ENCODE measurements at regions not wholly inside any gene's neighbourhood (a gene's known extent, or its start where the extent isn't known, plus 50 kb on each side); places are given as distances from the start of the nearest gene placed in this dataset.

DNA sequence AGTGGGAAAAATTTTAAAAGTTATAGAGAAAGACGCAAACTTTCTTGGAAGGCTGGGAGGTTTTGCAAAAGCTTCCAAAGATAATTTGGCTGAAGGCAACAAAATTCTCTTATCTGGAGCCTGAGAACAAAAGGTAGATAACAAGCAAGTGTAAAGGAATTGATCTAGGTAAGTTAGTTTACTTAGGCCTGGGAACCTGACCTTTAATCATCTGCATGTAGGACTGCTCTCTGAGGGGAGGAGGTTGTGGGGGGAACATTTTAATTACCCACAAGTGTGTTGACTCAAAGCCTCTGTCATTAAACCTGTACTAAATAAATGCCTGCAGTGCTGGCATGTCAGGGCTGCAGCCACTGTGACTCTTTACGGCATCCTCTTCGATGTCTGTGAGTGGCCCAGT lies 532.3 kb upstream of the SLITRK5 start:
- WGBS, 2 experiments (ENCODE audit: insufficient coverage in 1 of 2, insufficient read length in 1 of 2) = 92 to 100% methylated on average over 3 of the region's 3 CpGs
- peaks cover 70% of the 10 kb centered on the region for H3K9me3 ChIP-seq (ENCODE audit: control insufficient read depth, low read length)
- no peak overlapping the region for H3K27ac Mint-ChIP-seq

GRCh38 chr13:87147076-87147475 lies 524.1 kb upstream of the SLITRK5 start:
- Histone ChIP-seq H3K4me3 (ENCODE audit: low read length) (no peak overlapping the region), H3K36me3 (ENCODE audit: control insufficient read depth, insufficient read depth, low read length) (no peaks in the 10 kb centered on the region), H3K27ac (ENCODE audit: low read depth, low read length) (no peak overlapping the region), H3K9ac (ENCODE audit: extremely low read depth, low read length, poor library complexity, severe bottlenecking) (no peak overlapping the region), H3K27me3 (ENCODE audit: control insufficient read depth, insufficient read depth, low read length, poor library complexity, severe bottlenecking) (no peaks in the 10 kb centered on the region), H3K4me1 (ENCODE audit: control insufficient read depth, insufficient read depth, low read length) (no peaks in the 10 kb centered on the region), H3K9me3 (ENCODE audit: control insufficient read depth, low read length) (peaks cover 28% of the 10 kb centered on the region)
- no peak for DNase-seq
- Mint-ChIP-seq H3K36me3 (ENCODE audit: low read depth) (peaks cover 4% of the 10 kb centered on the region), H3K4me1 (no peaks in the 10 kb centered on the region), H3K4me3 (no peak overlapping the region), H3K27ac (no peak overlapping the region), H3K9me3 (peaks cover 21% of the 10 kb centered on the region), H3K27me3 (ENCODE audit: insufficient read depth) (no peaks in the 10 kb centered on the region)
- TF ChIP-seq, protein P1, sequence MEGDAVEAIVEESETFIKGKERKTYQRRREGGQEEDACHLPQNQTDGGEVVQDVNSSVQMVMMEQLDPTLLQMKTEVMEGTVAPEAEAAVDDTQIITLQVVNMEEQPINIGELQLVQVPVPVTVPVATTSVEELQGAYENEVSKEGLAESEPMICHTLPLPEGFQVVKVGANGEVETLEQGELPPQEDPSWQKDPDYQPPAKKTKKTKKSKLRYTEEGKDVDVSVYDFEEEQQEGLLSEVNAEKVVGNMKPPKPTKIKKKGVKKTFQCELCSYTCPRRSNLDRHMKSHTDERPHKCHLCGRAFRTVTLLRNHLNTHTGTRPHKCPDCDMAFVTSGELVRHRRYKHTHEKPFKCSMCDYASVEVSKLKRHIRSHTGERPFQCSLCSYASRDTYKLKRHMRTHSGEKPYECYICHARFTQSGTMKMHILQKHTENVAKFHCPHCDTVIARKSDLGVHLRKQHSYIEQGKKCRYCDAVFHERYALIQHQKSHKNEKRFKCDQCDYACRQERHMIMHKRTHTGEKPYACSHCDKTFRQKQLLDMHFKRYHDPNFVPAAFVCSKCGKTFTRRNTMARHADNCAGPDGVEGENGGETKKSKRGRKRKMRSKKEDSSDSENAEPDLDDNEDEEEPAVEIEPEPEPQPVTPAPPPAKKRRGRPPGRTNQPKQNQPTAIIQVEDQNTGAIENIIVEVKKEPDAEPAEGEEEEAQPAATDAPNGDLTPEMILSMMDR (conservative IDR thresholded peaks at IDR 0.05) = no peak

More for the DNA sequence above, 532.3 kb upstream of the SLITRK5 start:
- Histone ChIP-seq H3K27me3 (ENCODE audit: control insufficient read depth, insufficient read depth, low read length, poor library complexity, severe bottlenecking) (no peaks in the 10 kb centered on the region), H3K9ac (ENCODE audit: extremely low read depth, low read length, poor library complexity, severe bottlenecking) (no peak overlapping the region), H3K36me3 (ENCODE audit: control insufficient read depth, insufficient read depth, low read length) (no peaks in the 10 kb centered on the region), H3K4me3 (ENCODE audit: low read length) (peak overlapping the region; percentile 47), H3K4me1 (ENCODE audit: control insufficient read depth, insufficient read depth, low read length) (no peaks in the 10 kb centered on the region), H3K27ac (ENCODE audit: low read depth, low read length) (no peak overlapping the region)
- H3K4me3 Mint-ChIP-seq = no peak overlapping the region
- H3K36me3 Mint-ChIP-seq (ENCODE audit: low read depth) = peaks cover 13% of the 10 kb centered on the region
- TF ChIP-seq, protein P1 (conservative IDR thresholded peaks at IDR 0.05) = no peak
- no peaks in the 10 kb centered on the region for H3K4me1 Mint-ChIP-seq
- no peaks in the 10 kb centered on the region for H3K27me3 Mint-ChIP-seq (ENCODE audit: insufficient read depth)
- H3K9me3 Mint-ChIP-seq = peaks cover 44% of the 10 kb centered on the region
- no peak for DNase-seq

DNA sequence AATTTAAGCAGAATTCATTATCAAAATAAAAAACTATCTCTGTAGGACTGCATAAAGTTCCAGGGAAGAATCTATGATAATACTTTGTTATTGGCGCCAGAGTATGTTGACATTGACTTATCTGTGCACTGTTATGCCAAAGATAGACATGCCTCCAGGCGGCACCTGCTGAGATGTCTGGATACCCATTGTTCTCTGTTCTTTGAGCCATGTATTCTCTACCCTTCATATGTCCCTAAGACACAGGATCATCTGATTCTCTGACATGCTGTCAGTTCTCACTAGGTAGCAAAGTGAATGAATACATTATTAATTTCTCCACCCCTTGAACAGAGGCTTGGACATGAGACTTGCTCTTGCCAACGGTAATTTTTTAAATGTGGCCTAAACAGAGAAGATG lies 517.8 kb upstream of the SLITRK5 start:
- 84 to 87% methylated on average over 2 to 3 of the region's 3 CpGs for WGBS, 2 experiments (ENCODE audit: insufficient coverage in 1 of 2, insufficient read length in 1 of 2)
- H3K9me3 Mint-ChIP-seq = peaks cover 17% of the 10 kb centered on the region

More for the DNA sequence above, 517.8 kb upstream of the SLITRK5 start:
- Mint-ChIP-seq H3K4me1 (no peaks in the 10 kb centered on the region), H3K27me3 (ENCODE audit: insufficient read depth) (no peaks in the 10 kb centered on the region), H3K4me3 (no peak overlapping the region), H3K27ac (no peak overlapping the region), H3K36me3 (ENCODE audit: low read depth) (peaks cover 5% of the 10 kb centered on the region)
- H3K9ac ChIP-seq (ENCODE audit: extremely low read depth, low read length, poor library complexity, severe bottlenecking) = no peak overlapping the region
- H3K36me3 ChIP-seq (ENCODE audit: control insufficient read depth, insufficient read depth, low read length) = no peaks in the 10 kb centered on the region
- TF ChIP-seq, protein P1 (conservative IDR thresholded peaks at IDR 0.05) = no peak
- no peak overlapping the region for H3K27ac ChIP-seq (ENCODE audit: low read depth, low read length)
- no peak overlapping the region for H3K4me3 ChIP-seq (ENCODE audit: low read length)
- H3K4me1 ChIP-seq (ENCODE audit: control insufficient read depth, insufficient read depth, low read length) = no peaks in the 10 kb centered on the region
- no peaks in the 10 kb centered on the region for H3K27me3 ChIP-seq (ENCODE audit: control insufficient read depth, insufficient read depth, low read length, poor library complexity, severe bottlenecking)
- DNase-seq = no peak
- peaks cover 24% of the 10 kb centered on the region for H3K9me3 ChIP-seq (ENCODE audit: control insufficient read depth, low read length)

All from endodermal cell (in vitro differentiated cells).